ENCODE measurements at regions not wholly inside any gene's neighbourhood (a gene's known extent, or its start where the extent isn't known, plus 50 kb on each side); places are given as distances from the start of the nearest gene placed in this dataset.

- Histone ChIP-seq H3K9me3 (ENCODE audit: control insufficient read depth, insufficient read depth, low read length) (no peaks in the 10 kb centered on the region), H3K36me3 (ENCODE audit: control insufficient read depth, low read length) (no peaks in the 10 kb centered on the region), H3K4me1 (ENCODE audit: control insufficient read depth, low read length) (no peaks in the 10 kb centered on the region), H3K9me2 (replicated peaks; ENCODE audit: control insufficient read depth, low read length) (no peaks in the 10 kb centered on the region), H4K20me1 (ENCODE audit: control insufficient read depth, insufficient read depth, low read depth, low read length) (no peaks in the 10 kb centered on the region), H3K79me2 (ENCODE audit: control insufficient read depth, low read length) (no peaks in the 10 kb centered on the region), H3K4me2 (ENCODE audit: low read length) (no peak overlapping the region), H3K27me3 (ENCODE audit: control insufficient read depth, low read length) (no peaks in the 10 kb centered on the region), H3K27ac (ENCODE audit: low read depth, low read length) (no peak overlapping the region), H3F3A (ENCODE audit: control insufficient read depth, insufficient read depth) (no peaks in the 10 kb centered on the region), H3K4me3 (ENCODE audit: low read length) (no peak overlapping the region)
- no peak for TF ChIP-seq CTCF (IDR thresholded peaks at IDR 0.05; ENCODE audit: low read depth, low read length, poor library complexity, severe bottlenecking)
- no peak for TF ChIP-seq EZH2phosphoT487 (IDR thresholded peaks at IDR 0.05; ENCODE audit: borderline replicate concordance, low read length)
Observed at GRCh38 chr6:133648581-133648980, 240.3 kb upstream of the TCF21 start.

- H3K4me1 ChIP-seq (ENCODE audit: control insufficient read depth, low read length): no peaks in the 10 kb centered on the region
- no peaks in the 10 kb centered on the region for H3K9me3 ChIP-seq (ENCODE audit: control insufficient read depth, insufficient read depth, low read length)
- no peak overlapping the region for H3K4me3 ChIP-seq (ENCODE audit: low read length)
- no peaks in the 10 kb centered on the region for H3K27me3 ChIP-seq (ENCODE audit: control insufficient read depth, low read length)
- H4K20me1 ChIP-seq (ENCODE audit: control insufficient read depth, insufficient read depth, low read depth, low read length): no peaks in the 10 kb centered on the region
- no peak overlapping the region for H3K27ac ChIP-seq (ENCODE audit: low read depth, low read length)
- no peak for TF ChIP-seq CTCF (IDR thresholded peaks at IDR 0.05; ENCODE audit: low read depth, low read length, poor library complexity, severe bottlenecking)
- TF ChIP-seq EZH2phosphoT487 (IDR thresholded peaks at IDR 0.05; ENCODE audit: borderline replicate concordance, low read length): no peak
- no peaks in the 10 kb centered on the region for H3K36me3 ChIP-seq (ENCODE audit: control insufficient read depth, low read length)
- H3K79me2 ChIP-seq (ENCODE audit: control insufficient read depth, low read length): no peaks in the 10 kb centered on the region
- H3K9me2 ChIP-seq (replicated peaks; ENCODE audit: control insufficient read depth, low read length): no peaks in the 10 kb centered on the region
- H3F3A ChIP-seq (ENCODE audit: control insufficient read depth, insufficient read depth): no peaks in the 10 kb centered on the region
- no peak overlapping the region for H3K4me2 ChIP-seq (ENCODE audit: low read length)
Observed at GRCh38 chr6:133671376-133671775, 217.5 kb upstream of the TCF21 start.

GRCh38 chr6:133673056-133673455 lies 215.9 kb upstream of the TCF21 start:
- Histone ChIP-seq H4K20me1 (ENCODE audit: control insufficient read depth, insufficient read depth, low read depth, low read length) (no peaks in the 10 kb centered on the region), H3K27me3 (ENCODE audit: control insufficient read depth, low read length) (no peaks in the 10 kb centered on the region), H3F3A (ENCODE audit: control insufficient read depth, insufficient read depth) (no peaks in the 10 kb centered on the region)

More at GRCh38 chr6:133673056-133673455, 215.9 kb upstream of the TCF21 start:
- TF ChIP-seq CTCF (IDR thresholded peaks at IDR 0.05; ENCODE audit: low read depth, low read length, poor library complexity, severe bottlenecking) (no peak), EZH2phosphoT487 (IDR thresholded peaks at IDR 0.05; ENCODE audit: borderline replicate concordance, low read length) (no peak)
- H3K4me2 ChIP-seq (ENCODE audit: low read length): no peak overlapping the region
- no peaks in the 10 kb centered on the region for H3K9me3 ChIP-seq (ENCODE audit: control insufficient read depth, insufficient read depth, low read length)
- no peaks in the 10 kb centered on the region for H3K4me1 ChIP-seq (ENCODE audit: control insufficient read depth, low read length)
- H3K9me2 ChIP-seq (replicated peaks; ENCODE audit: control insufficient read depth, low read length): no peaks in the 10 kb centered on the region
- H3K27ac ChIP-seq (ENCODE audit: low read depth, low read length): no peak overlapping the region
- no peaks in the 10 kb centered on the region for H3K36me3 ChIP-seq (ENCODE audit: control insufficient read depth, low read length)
- H3K79me2 ChIP-seq (ENCODE audit: control insufficient read depth, low read length): no peaks in the 10 kb centered on the region
- H3K4me3 ChIP-seq (ENCODE audit: low read length): no peak overlapping the region
